ENCODE measurements at regions not wholly inside any gene's neighbourhood (a gene's known extent, or its start where the extent isn't known, plus 50 kb on each side); places are given as distances from the start of the nearest gene placed in this dataset.
"Not testable (repeated sequence)": the region's sequence is repeated elsewhere in the genome, so short reads cannot be mapped to it uniquely, and the experiment has no call there.

GRCh38 chr2:3033315-3033714 is 344.3 kb downstream of the EIPR1 start:
- Histone ChIP-seq H3K4me2 (ENCODE audit: low read length) (no peak overlapping the region), H3K9ac (ENCODE audit: low read length) (no peak overlapping the region), H3K79me2 (ENCODE audit: insufficient read depth, low read length) (no peaks in the 10 kb centered on the region), H3K9me3 (ENCODE audit: control insufficient read depth in 1 of 2, insufficient read depth in 1 of 2, low read depth in 1 of 2, low read length in 2 of 2) (no peaks in the 10 kb centered on the region), H3K36me3 (ENCODE audit: control insufficient read depth in 1 of 2, insufficient read depth in 2 of 2, low read length in 2 of 2) (no peaks in the 10 kb centered on the region), H3K27me3 (ENCODE audit: insufficient read depth, low read length) (peaks cover 20% of the 10 kb centered on the region; the same call in 1 of the 2 replicates), H2AFZ (ENCODE audit: low read depth, low read length, poor library complexity, severe bottlenecking) (no peak overlapping the region), H3K9me2 (ENCODE audit: insufficient read depth) (no peaks in the 10 kb centered on the region), H3K4me3 (replicated peaks in 1 of 2; ENCODE audit: low read depth in 1 of 2, low read length in 2 of 2) (no peak overlapping the region), H3K27ac (ENCODE audit: low read depth, low read length) (no peak overlapping the region), H4K20me1 (ENCODE audit: insufficient read depth) (no peaks in the 10 kb centered on the region), H3K4me1 (ENCODE audit: control insufficient read depth in 1 of 2, insufficient read depth in 2 of 2, low read length in 2 of 2) (no peaks in the 10 kb centered on the region)
- POLR2A ChIA-PET: no interaction called here
- no TSS peak for BruUV-seq (replicated peaks)
- intact Hi-C loops (cut with micrococcal nuclease): no loop called here
- CTCF ChIA-PET: no interaction called here
- RAD21 ChIA-PET (ENCODE audit: low non-redundant PET in 1 of 2, low total read pairs in 2 of 2, uncharacterized antibody in 2 of 2, unreplicated experiment in 2 of 2): no interaction called here
- DNase-seq (ENCODE audit: low read depth, low spot score) (no peak), ATAC-seq (no peak)
- TF ChIP-seq ELF1 (IDR thresholded peaks at IDR 0.05; ENCODE audit: borderline replicate concordance, low read depth) (no peak), CBX3 (IDR thresholded peaks at IDR 0.05; ENCODE audit: low read depth) (no peak), EZH2phosphoT487 (IDR thresholded peaks at IDR 0.05; ENCODE audit: borderline replicate concordance) (no peak), SP1 (IDR thresholded peaks at IDR 0.05; ENCODE audit: low read depth) (no peak), YY1 (IDR thresholded peaks at IDR 0.05; ENCODE audit: extremely low read depth, insufficient replicate concordance, low read depth, low read length) (no peak), ZFX (IDR thresholded peaks at IDR 0.05) (no peak), ZNF274 (IDR thresholded peaks at IDR 0.05; ENCODE audit: low read depth, low read length) (no peak), REST (IDR thresholded peaks at IDR 0.05; ENCODE audit: low read depth) (no peak), POLR2AphosphoS5 (IDR thresholded peaks at IDR 0.05; ENCODE audit: low read depth, low read length) (no peak), EZH2 (IDR thresholded peaks at IDR 0.05) (no peak), EGR1 (IDR thresholded peaks at IDR 0.05; ENCODE audit: low read depth) (no peak), FOSL1 (IDR thresholded peaks at IDR 0.05; ENCODE audit: low read depth) (no peak), SIN3A (IDR thresholded peaks at IDR 0.05; ENCODE audit: low read depth) (no peak)
- TF ChIP-seq, protein P1, sequence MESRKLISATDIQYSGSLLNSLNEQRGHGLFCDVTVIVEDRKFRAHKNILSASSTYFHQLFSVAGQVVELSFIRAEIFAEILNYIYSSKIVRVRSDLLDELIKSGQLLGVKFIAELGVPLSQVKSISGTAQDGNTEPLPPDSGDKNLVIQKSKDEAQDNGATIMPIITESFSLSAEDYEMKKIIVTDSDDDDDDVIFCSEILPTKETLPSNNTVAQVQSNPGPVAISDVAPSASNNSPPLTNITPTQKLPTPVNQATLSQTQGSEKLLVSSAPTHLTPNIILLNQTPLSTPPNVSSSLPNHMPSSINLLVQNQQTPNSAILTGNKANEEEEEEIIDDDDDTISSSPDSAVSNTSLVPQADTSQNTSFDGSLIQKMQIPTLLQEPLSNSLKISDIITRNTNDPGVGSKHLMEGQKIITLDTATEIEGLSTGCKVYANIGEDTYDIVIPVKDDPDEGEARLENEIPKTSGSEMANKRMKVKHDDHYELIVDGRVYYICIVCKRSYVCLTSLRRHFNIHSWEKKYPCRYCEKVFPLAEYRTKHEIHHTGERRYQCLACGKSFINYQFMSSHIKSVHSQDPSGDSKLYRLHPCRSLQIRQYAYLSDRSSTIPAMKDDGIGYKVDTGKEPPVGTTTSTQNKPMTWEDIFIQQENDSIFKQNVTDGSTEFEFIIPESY (IDR thresholded peaks at IDR 0.05; ENCODE audit: extremely low read depth, insufficient replicate concordance, low read length): no peak

DNA sequence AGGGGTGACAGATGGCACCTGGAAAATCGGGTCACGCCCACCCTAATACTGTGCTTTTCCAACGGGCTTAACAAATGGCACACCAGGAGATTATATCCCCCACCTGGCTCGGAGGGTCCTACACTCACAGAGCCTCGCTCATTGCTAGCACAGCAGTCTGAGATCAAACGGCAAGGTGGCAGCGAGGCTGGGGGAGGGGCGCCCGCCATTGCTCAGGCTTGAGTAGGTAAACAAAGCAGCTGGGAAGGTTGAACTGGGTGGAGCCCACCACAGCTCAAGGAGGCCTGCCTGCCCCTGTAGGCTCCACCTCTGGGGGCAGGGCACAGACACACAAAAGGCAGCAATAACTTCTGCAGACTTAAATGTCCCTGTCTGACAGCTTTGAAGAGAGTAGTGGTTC is 346.8 kb downstream of the EIPR1 start:
- H3K9me3 ChIP-seq (ENCODE audit: control insufficient read depth in 1 of 2, insufficient read depth in 1 of 2, low read depth in 1 of 2, low read length in 2 of 2); POLR2A ChIA-PET; H3K4me2 ChIP-seq (ENCODE audit: low read length); BruUV-seq (replicated peaks); H3K4me1 ChIP-seq (ENCODE audit: control insufficient read depth in 1 of 2, insufficient read depth in 2 of 2, low read length in 2 of 2); H3K9me2 ChIP-seq (ENCODE audit: insufficient read depth); H4K20me1 ChIP-seq (ENCODE audit: insufficient read depth); ATAC-seq; intact Hi-C loops (cut with micrococcal nuclease); DNase-seq (ENCODE audit: low read depth, low spot score); H3K9ac ChIP-seq (ENCODE audit: low read length); H2AFZ ChIP-seq (ENCODE audit: low read depth, low read length, poor library complexity, severe bottlenecking); RAD21 ChIA-PET (ENCODE audit: low non-redundant PET in 1 of 2, low total read pairs in 2 of 2, uncharacterized antibody in 2 of 2, unreplicated experiment in 2 of 2); H3K36me3 ChIP-seq (ENCODE audit: control insufficient read depth in 1 of 2, insufficient read depth in 2 of 2, low read length in 2 of 2); H3K27ac ChIP-seq (ENCODE audit: low read depth, low read length); H3K79me2 ChIP-seq (ENCODE audit: insufficient read depth, low read length); CTCF ChIA-PET; H3K4me3 ChIP-seq (replicated peaks in 1 of 2; ENCODE audit: low read depth in 1 of 2, low read length in 2 of 2): not testable (repeated sequence)
- peaks cover 29% of the 10 kb centered on the region; the same call in 1 of the 2 replicates for H3K27me3 ChIP-seq (ENCODE audit: insufficient read depth, low read length)

All from HCT116 (cell line).